AG04449 (cell line): ENCODE measurements at regions not wholly inside any gene's neighbourhood (a gene's known extent, or its start where the extent isn't known, plus 50 kb on each side); places are given as distances from the start of the nearest gene placed in this dataset.
"Not testable (repeated sequence)": the region's sequence is repeated elsewhere in the genome, so short reads cannot be mapped to it uniquely, and the experiment has no call there.

Source experiments
- CTCF ChIA-PET: fragments of 350-600 bp; formaldehyde crosslinking; extraction: SDS; loops from one replicate; lab custom pipeline; 2021; ENCODE audit warnings: antibody characterized with exemption; lab: Yijun Ruan, JAX
- POLR2A ChIA-PET: fragments of 400-600, 350-600 bp; formaldehyde crosslinking; extraction: SDS; loops from one replicate; lab custom pipeline; 2020; ENCODE audit warnings: antibody characterized with exemption, inconsistent platforms; lab: Yijun Ruan, JAX
- DNase-seq: peaks from one replicate; pipeline ENCODE4 v3.0.0-alpha.2; 2010; ENCODE audit warnings: low read depth, low spot score
- H3K4me3 ChIP-seq: 2 replicates; pipeline ENCODE4 v1.5.1; 2011; ENCODE audit warnings: low read depth, mild to moderate bottlenecking, control low read depth, low read length
- TF ChIP-seq, protein P1 (sequence below): IDR thresholded peaks from one replicate; pipeline ENCODE4 v1.5.1; 2011; ENCODE audit warnings: mild to moderate bottlenecking, moderate library complexity, low read length, control low read depth, inconsistent platforms; ENCODE audit not compliant: insufficient read depth; ENCODE audit errors: missing control alignments

DNA sequence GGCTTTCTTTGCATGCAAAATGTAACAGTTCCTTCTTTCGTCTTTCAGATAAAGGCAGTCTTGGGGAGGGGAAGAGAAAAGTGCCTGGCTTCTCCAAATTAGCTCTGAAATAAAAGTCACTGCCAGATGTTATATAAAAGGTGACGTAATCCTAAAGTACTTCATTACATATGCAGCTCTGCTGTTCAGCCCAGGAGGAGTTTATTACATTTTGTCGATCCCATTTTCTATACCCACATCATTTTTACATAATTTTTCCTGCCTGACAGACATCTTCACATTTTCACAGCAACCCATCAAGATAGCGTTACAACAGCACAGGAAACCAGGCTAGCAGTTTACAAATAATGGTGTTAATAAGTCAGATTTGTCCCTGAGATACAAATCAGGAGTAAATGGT lies 86.7 kb upstream of the SLC30A5 start:
- H3K4me3 ChIP-seq = no peak overlapping the region
- TF ChIP-seq, protein P1, sequence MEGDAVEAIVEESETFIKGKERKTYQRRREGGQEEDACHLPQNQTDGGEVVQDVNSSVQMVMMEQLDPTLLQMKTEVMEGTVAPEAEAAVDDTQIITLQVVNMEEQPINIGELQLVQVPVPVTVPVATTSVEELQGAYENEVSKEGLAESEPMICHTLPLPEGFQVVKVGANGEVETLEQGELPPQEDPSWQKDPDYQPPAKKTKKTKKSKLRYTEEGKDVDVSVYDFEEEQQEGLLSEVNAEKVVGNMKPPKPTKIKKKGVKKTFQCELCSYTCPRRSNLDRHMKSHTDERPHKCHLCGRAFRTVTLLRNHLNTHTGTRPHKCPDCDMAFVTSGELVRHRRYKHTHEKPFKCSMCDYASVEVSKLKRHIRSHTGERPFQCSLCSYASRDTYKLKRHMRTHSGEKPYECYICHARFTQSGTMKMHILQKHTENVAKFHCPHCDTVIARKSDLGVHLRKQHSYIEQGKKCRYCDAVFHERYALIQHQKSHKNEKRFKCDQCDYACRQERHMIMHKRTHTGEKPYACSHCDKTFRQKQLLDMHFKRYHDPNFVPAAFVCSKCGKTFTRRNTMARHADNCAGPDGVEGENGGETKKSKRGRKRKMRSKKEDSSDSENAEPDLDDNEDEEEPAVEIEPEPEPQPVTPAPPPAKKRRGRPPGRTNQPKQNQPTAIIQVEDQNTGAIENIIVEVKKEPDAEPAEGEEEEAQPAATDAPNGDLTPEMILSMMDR = no peak
- CTCF ChIA-PET = interaction anchor here (0.9 to 4.8 kb wide), 6 partner anchors 11 to 723 kb away, joined by 3 to 19 read pairs (median 4); no protein-coding TSS in a partner anchor
- no peak for DNase-seq
- POLR2A ChIA-PET = no interaction called here

DNA sequence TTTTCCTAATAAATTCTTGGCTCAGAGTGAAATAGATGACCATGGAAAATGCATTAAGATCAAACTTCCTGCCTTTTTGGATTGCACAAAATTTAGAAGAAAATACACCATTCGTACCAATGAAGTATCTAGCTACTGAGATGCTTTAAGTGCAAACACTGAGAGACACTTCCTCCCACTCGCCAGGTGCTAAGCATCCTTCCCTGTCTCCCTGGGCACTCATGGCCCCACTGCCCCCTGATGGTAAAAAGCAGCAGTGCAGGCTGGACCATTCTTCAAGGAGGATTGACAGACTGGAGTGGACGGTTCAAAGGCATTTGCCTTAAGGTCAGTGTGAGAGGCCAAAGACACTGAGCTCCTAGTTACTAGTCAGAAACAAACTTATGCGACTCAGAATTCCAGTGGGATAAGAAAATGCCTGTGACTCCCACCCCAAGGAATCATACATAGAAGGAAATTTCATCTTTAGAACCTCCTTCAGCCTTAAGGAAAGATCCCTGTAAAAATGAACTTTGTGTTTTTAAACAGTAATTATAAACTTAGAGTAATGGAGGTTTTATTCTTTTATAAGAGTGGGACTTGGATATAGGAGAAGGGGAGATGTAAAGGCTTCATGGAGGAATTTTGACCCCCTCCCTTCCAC lies 86.0 kb upstream of the SLC30A5 start:
- ChIA-PET CTCF (interaction anchor here (0.9 to 4.8 kb wide), 8 partner anchors 13 to 723 kb away, joined by 3 to 19 read pairs (median 4); no protein-coding TSS in a partner anchor), POLR2A (no interaction called here)
- DNase-seq = no peak
- H3K4me3 ChIP-seq = no peak overlapping the region
- TF ChIP-seq, protein P1 = peak; percentile 78

DNA sequence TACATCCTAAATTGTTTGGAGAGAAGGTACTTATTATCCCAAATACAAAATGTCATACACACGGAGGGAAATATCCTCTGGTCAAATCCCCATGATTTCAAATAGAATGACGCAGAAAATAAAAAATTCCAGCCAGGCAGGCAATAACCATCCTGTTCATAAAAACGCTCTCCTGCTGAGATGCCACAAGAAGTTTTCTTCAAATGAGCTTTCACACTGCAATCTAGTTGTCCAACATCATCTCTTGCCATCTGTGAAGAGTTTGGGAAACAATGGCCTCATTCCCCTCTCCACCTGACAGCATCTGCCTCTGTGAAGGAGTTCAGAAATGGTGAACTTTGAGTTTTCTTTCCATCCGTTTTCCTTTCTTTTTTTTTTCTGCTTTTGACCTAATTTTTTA lies 83.3 kb upstream of the SLC30A5 start:
- ChIA-PET POLR2A (no interaction called here), CTCF (no interaction called here)
- DNase-seq = no peak
- TF ChIP-seq, protein P1 = no peak
- H3K4me3 ChIP-seq = no peak overlapping the region

GRCh38 chr5:69011910-69012309 lies 81.9 kb upstream of the SLC30A5 start:
- DNase-seq = no peak
- TF ChIP-seq, protein P1 = no peak
- ChIA-PET CTCF (no interaction called here), POLR2A (no interaction called here)
- no peak overlapping the region for H3K4me3 ChIP-seq

GRCh38 chr5:69013481-69013880 lies 80.3 kb upstream of the SLC30A5 start:
- TF ChIP-seq, protein P1 = no peak
- DNase-seq = no peak
- CTCF ChIA-PET = no interaction called here
- POLR2A ChIA-PET = no interaction called here
- H3K4me3 ChIP-seq = no peak overlapping the region

DNA sequence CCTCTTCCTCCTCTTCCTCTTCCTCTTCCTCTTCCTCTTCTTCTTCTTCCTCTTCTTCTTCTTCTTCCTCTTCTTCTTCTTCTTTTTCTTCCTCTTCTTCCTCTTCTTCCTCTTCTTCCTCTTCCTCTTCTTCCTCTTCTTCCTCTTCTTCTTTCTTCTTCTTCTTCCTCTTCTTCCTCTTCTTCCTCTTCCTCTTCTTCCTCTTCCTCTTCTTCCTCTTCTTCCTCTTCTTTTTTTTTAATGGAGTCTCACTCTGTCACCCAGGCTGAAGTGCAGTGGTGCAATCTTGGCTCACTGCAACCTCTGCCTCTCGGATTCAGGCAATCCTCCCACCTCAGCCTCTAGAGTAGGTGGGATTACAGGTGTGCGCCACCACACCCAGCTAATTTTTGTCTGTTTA lies 79.8 kb upstream of the SLC30A5 start:
- DNase-seq, POLR2A ChIA-PET, H3K4me3 ChIP-seq: not testable (repeated sequence)
- CTCF ChIA-PET = interaction anchor here (1.0 kb wide), 1 partner anchor 15 kb away, joined by 3 read pairs; no protein-coding TSS in a partner anchor
